HEK293 (cell line): ENCODE measurements at regions not wholly inside any gene's neighbourhood (a gene's known extent, or its start where the extent isn't known, plus 50 kb on each side); places are given as distances from the start of the nearest gene placed in this dataset.

Experiments
- ATF2 ChIP-seq: fragments of 450-650 bp; formaldehyde crosslinking; IDR thresholded peaks from 2 replicates; pipeline ENCODE4 v1.5.1; 2016; ENCODE audit warnings: missing biosample characterization, missing genetic modification characterization, low read depth
- CTCF ChIP-seq: fragments of 450-650 bp; formaldehyde crosslinking; IDR thresholded peaks from 2 replicates; pipeline ENCODE4 v1.5.1; 2016; ENCODE audit warnings: missing biosample characterization, missing genetic modification characterization
- MYNN ChIP-seq: fragments of 450-650 bp; formaldehyde crosslinking; IDR thresholded peaks from 2 replicates; pipeline ENCODE4 v1.5.1; 2016; ENCODE audit warnings: missing biosample characterization, missing genetic modification characterization, borderline replicate concordance
- REST ChIP-seq: fragments of 450-650 bp; formaldehyde crosslinking; IDR thresholded peaks from 2 replicates; pipeline ENCODE4 v1.5.1; 2016; ENCODE audit warnings: missing biosample characterization, missing genetic modification characterization
- SP2 ChIP-seq: fragments of 450-650 bp; formaldehyde crosslinking; IDR thresholded peaks from 2 replicates; pipeline ENCODE4 v1.5.1; 2016; ENCODE audit warnings: missing biosample characterization, missing genetic modification characterization
- TCF7L2 ChIP-seq: IDR thresholded peaks from 2 replicates; pipeline ENCODE4 v1.6.1; 2011; ENCODE audit warnings: low read depth, mild to moderate bottlenecking, inconsistent platforms, low read length, moderate library complexity, borderline replicate concordance
- ZBTB8A ChIP-seq: fragments of 450-650 bp; formaldehyde crosslinking; IDR thresholded peaks from 2 replicates; pipeline ENCODE4 v1.5.1; 2016; ENCODE audit warnings: missing biosample characterization, missing genetic modification characterization
- ZNF121 ChIP-seq: fragments of 450-650 bp; formaldehyde crosslinking; IDR thresholded peaks from 2 replicates; pipeline ENCODE4 v1.5.1; 2016; ENCODE audit warnings: missing biosample characterization, missing genetic modification characterization
- ZNF24 ChIP-seq: fragments of 450-650 bp; formaldehyde crosslinking; IDR thresholded peaks from 2 replicates; pipeline ENCODE4 v1.5.1; 2016; ENCODE audit warnings: missing biosample characterization, missing genetic modification characterization
- ZNF423 ChIP-seq: fragments of 450-650 bp; formaldehyde crosslinking; IDR thresholded peaks from 2 replicates; pipeline ENCODE4 v1.5.1; 2016; ENCODE audit warnings: missing biosample characterization, missing genetic modification characterization
- ZNF623 ChIP-seq: fragments of 450-650 bp; formaldehyde crosslinking; IDR thresholded peaks from 2 replicates; pipeline ENCODE4 v1.5.1; 2016; ENCODE audit warnings: missing biosample characterization, missing genetic modification characterization
- ZNF654 ChIP-seq: fragments of 450-650 bp; formaldehyde crosslinking; IDR thresholded peaks from 2 replicates; pipeline ENCODE4 v1.5.1; 2016; ENCODE audit warnings: low read depth, missing biosample characterization, missing genetic modification characterization
- ZSCAN18 ChIP-seq: fragments of 450-650 bp; formaldehyde crosslinking; IDR thresholded peaks from 2 replicates; pipeline ENCODE4 v1.5.1; 2016; ENCODE audit warnings: missing biosample characterization, missing genetic modification characterization

- no peak for TF ChIP-seq ZNF654
- no peak for TF ChIP-seq CTCF (tag by site-specific recombination)
- no peak for TF ChIP-seq ATF2 (tag by site-specific recombination)
- TF ChIP-seq ZNF24 = no peak
- TF ChIP-seq ZNF623 (tag by site-specific recombination) = no peak
- no peak for TF ChIP-seq SP2 (tag by site-specific recombination)
- TF ChIP-seq ZNF121 (tag by site-specific recombination) = no peak
- no peak for TF ChIP-seq REST (tag by site-specific recombination)
- no peak for TF ChIP-seq MYNN (tag by site-specific recombination)
- no peak for TF ChIP-seq ZBTB8A (tag by site-specific recombination)
- no peak for TF ChIP-seq ZNF423 (tag by site-specific recombination)
- no peak for TF ChIP-seq TCF7L2
- no peak for TF ChIP-seq ZSCAN18 (tag by site-specific recombination)
These were observed 102.5 kb downstream of the RPLP1 start for GRCh38 chr15:69555080-69555479.
